HG02759 (cell line): ENCODE measurements at regions not wholly inside any gene's neighbourhood (a gene's known extent, or its start where the extent isn't known, plus 50 kb on each side); places are given as distances from the start of the nearest gene placed in this dataset.

Source experiments
- ATAC-seq: cut with Tn5 transposase; IDR thresholded peaks from one replicate; pipeline ENCODE4 v1.9.1; 2021; ENCODE audit warnings: mild to moderate bottlenecking, moderate library complexity; ENCODE audit not compliant: unreplicated experiment

- ATAC-seq = no peak
Observed at GRCh38 chr10:4691301-4691700, 134.7 kb upstream of the AKR1E2 start.

- no peak for ATAC-seq
Observed at GRCh38 chr10:4688601-4689000, 137.4 kb upstream of the AKR1E2 start.

- no peak for ATAC-seq
Observed at GRCh38 chr10:4688168-4688567, 137.8 kb upstream of the AKR1E2 start.

GRCh38 chr10:4687397-4687796, 138.6 kb upstream of the AKR1E2 start:
- ATAC-seq = no peak

- no peak for ATAC-seq
Observed at GRCh38 chr10:4686644-4686996, 139.4 kb upstream of the AKR1E2 start.

- ATAC-seq = no peak
Observed at GRCh38 chr10:4685904-4686643, 139.9 kb upstream of the AKR1E2 start.

- ATAC-seq = no peak
Observed at GRCh38 chr10:4685491-4685890, 140.5 kb upstream of the AKR1E2 start.

GRCh38 chr10:4684434-4684833, 141.6 kb upstream of the AKR1E2 start:
- ATAC-seq = no peak

GRCh38 chr10:4683838-4684237, 142.2 kb upstream of the AKR1E2 start:
- ATAC-seq = no peak

- no peak for ATAC-seq
Observed at GRCh38 chr10:4683137-4683536, 142.9 kb upstream of the AKR1E2 start.

GRCh38 chr10:4678951-4679671, 146.9 kb upstream of the AKR1E2 start:
- no peak for ATAC-seq

- no peak for ATAC-seq
Observed at GRCh38 chr10:4678023-4678950, 147.7 kb upstream of the AKR1E2 start.

- no peak for ATAC-seq
Observed at GRCh38 chr10:4677296-4678021, 148.5 kb upstream of the AKR1E2 start.

- ATAC-seq = no peak
Observed at GRCh38 chr10:4676566-4676965, 149.4 kb upstream of the AKR1E2 start.

GRCh38 chr10:4675808-4676207, 150.2 kb upstream of the AKR1E2 start:
- ATAC-seq = no peak

GRCh38 chr10:4673279-4674040, 152.5 kb upstream of the AKR1E2 start:
- no peak for ATAC-seq

- no peak for ATAC-seq
Observed at GRCh38 chr10:4672201-4672600, 153.8 kb upstream of the AKR1E2 start.

GRCh38 chr10:4671451-4672145, 154.4 kb upstream of the AKR1E2 start:
- no peak for ATAC-seq

GRCh38 chr10:4670737-4671136, 155.3 kb upstream of the AKR1E2 start:
- no peak for ATAC-seq

- no peak for ATAC-seq
Observed at GRCh38 chr10:4669585-4669984, 156.4 kb upstream of the AKR1E2 start.
